Subcutaneous abdominal adipose tissue (tissue), 5 donors: ENCODE measurements at regions not wholly inside any gene's neighbourhood (a gene's known extent, or its start where the extent isn't known, plus 50 kb on each side); places are given as distances from the start of the nearest gene placed in this dataset.

Experiments used
- H3K27ac ChIP-seq: one replicate; pipeline ENCODE4 v1.7.0; 2013; ENCODE audit warnings: low read depth, mild to moderate bottlenecking, inconsistent platforms, low read length, moderate library complexity
- H3K27me3 ChIP-seq, 5 donors: one replicate each; pipeline ENCODE4 v1.7.0; 2013; ENCODE audit warnings: low read length in 5 of 5, inconsistent platforms in 1 of 5; ENCODE audit not compliant: control insufficient read depth in 5 of 5, insufficient read depth in 4 of 5
- H3K36me3 ChIP-seq, 5 donors: one replicate each; pipeline ENCODE4 v1.7.0; 2013; ENCODE audit warnings: low read length in 5 of 5; ENCODE audit not compliant: control insufficient read depth in 5 of 5, insufficient read depth in 5 of 5
- H3K4me1 ChIP-seq, 5 donors: one replicate each; pipeline ENCODE4 v1.7.0; 2013; ENCODE audit warnings: low read length in 5 of 5, mild to moderate bottlenecking in 3 of 5, moderate library complexity in 1 of 5; ENCODE audit not compliant: control insufficient read depth in 5 of 5, insufficient read depth in 5 of 5
- H3K4me3 ChIP-seq, 5 donors: one replicate each; pipeline ENCODE4 v1.7.0; 2013; ENCODE audit warnings: low read length in 5 of 5, low read depth in 1 of 5
- H3K9ac ChIP-seq, 5 donors: one replicate each; pipeline ENCODE4 v1.7.0; 2013; ENCODE audit warnings: low read length in 5 of 5, mild to moderate bottlenecking in 4 of 5, moderate library complexity in 3 of 5
- H3K9me3 ChIP-seq, 5 donors: one replicate each; pipeline ENCODE4 v1.7.0; 2013; ENCODE audit warnings: low read length in 5 of 5; ENCODE audit not compliant: control insufficient read depth in 5 of 5
- donor health status: healthy.
- donor health status: healthy.
- donor health status: healthy.
- donor health status: healthy.
- donor health status: healthy.

GRCh38 chr1:200354243-200354642 is 55.6 kb downstream of the ZNF281 start:
- no peaks in the 10 kb centered on the region for H3K27me3 ChIP-seq
- H3K36me3 ChIP-seq, result no peaks in the 10 kb centered on the region
- no peak overlapping the region for H3K27ac ChIP-seq
- H3K9ac ChIP-seq, result no peak overlapping the region
- no peaks in the 10 kb centered on the region for H3K9me3 ChIP-seq
- peaks cover 0 to 9% (median 5%) of the 10 kb centered on the region in 5 donors for H3K4me1 ChIP-seq
- H3K4me3 ChIP-seq, result no peak overlapping the region

GRCh38 chr1:200353232-200353631 is 56.6 kb downstream of the ZNF281 start:
- Histone ChIP-seq H3K9ac (no peak overlapping the region), H3K9me3 (no peaks in the 10 kb centered on the region), H3K27me3 (no peaks in the 10 kb centered on the region), H3K36me3 (no peaks in the 10 kb centered on the region), H3K4me3 (no peak overlapping the region), H3K27ac (no peak overlapping the region), H3K4me1 (peaks cover 0 to 9% (median 5%) of the 10 kb centered on the region in 5 donors)

DNA sequence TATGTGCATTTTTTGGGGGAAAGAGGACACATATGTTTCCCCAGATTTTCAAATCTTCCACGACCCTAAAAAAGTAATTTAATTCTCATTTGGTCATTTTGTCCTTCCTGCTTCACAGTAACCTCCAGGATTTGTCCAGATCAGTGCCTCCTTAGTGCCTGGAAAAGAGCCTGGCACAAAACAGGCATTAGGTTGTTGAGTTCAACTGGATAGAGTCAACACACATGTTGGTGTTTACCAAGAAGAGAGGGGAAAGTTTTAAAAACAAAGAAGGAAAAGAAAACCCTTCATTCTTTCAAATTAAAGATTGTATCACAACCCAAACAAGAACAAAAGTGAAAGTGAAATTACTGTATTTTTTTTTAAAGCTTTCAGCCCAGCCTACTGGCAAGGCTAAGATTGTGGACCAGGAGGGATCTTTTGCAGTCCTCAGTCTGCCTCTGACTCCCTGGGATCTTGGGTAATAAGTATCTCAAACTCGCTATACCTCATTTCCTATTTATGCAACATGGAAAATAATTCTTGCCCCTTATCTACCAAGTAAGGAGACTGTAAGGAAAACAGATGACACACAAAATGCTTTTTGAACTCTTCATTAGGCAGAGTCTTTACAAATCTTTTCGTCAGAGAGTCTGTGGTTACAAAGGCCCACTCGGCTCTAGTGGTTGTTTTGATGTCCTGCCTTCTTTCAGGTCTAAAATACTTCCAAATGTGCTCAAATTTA is 57.8 kb downstream of the ZNF281 start:
- Histone ChIP-seq H3K9ac (no peak overlapping the region), H3K4me3 (peak overlapping the region in 3 of 5 donors; percentile 11 to 27 (median 12)), H3K4me1 (peaks cover 0 to 9% (median 5%) of the 10 kb centered on the region in 5 donors), H3K27me3 (no peaks in the 10 kb centered on the region), H3K36me3 (no peaks in the 10 kb centered on the region), H3K27ac (no peak overlapping the region), H3K9me3 (no peaks in the 10 kb centered on the region)

DNA sequence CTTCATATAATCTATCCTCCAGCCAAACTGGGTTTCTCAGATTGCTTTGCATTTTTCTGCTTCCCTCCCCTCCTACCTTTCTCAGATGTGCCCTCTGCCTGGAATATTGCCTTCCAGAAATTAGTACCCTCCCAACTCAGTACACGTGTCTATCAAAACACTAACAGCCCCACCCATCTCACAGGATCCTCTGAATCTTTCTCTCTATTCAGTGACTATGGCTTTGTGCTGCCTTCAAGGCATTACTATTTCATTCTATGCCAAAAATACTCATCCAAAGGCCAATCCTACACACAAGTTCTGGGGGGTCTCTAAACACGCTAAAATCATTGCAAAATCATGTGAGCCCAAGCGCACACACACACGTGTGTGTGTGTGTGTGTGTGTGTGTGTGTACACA is 58.4 kb downstream of the ZNF281 start:
- H3K9me3 ChIP-seq, result no peaks in the 10 kb centered on the region

DNA sequence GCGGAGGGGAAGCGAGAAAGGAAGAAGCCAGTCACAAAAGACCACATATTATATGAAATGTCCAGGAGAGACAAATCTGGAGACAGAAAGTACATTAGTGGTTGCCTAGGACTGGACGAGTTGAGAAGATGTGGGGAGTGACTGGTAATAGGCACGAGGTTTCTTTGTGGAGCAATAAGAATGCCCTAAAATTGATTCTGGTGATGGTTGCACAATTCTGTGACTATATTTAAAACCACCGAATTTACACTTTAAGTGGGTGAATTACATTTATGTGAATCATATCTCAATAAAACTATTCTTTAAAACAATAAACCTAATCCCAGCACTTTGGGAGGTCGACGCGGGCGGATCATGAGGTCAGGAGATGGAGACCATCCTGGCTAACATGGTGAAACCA is 63.1 kb downstream of the ZNF281 start:
- Histone ChIP-seq H3K4me3 (no peak overlapping the region), H3K9ac (no peak overlapping the region), H3K27ac (no peak overlapping the region), H3K27me3 (no peaks in the 10 kb centered on the region), H3K4me1 (peaks cover 0 to 4% (median 0%) of the 10 kb centered on the region in 5 donors), H3K9me3 (no peaks in the 10 kb centered on the region), H3K36me3 (no peaks in the 10 kb centered on the region)

More for the DNA sequence above, 58.4 kb downstream of the ZNF281 start:
- Histone ChIP-seq H3K27me3 (no peaks in the 10 kb centered on the region), H3K36me3 (no peaks in the 10 kb centered on the region), H3K4me1 (peaks cover 0 to 9% (median 5%) of the 10 kb centered on the region in 5 donors), H3K4me3 (peak overlapping the region in 2 of 5 donors; percentile 12 to 27), H3K9ac (no peak overlapping the region), H3K27ac (no peak overlapping the region)

DNA sequence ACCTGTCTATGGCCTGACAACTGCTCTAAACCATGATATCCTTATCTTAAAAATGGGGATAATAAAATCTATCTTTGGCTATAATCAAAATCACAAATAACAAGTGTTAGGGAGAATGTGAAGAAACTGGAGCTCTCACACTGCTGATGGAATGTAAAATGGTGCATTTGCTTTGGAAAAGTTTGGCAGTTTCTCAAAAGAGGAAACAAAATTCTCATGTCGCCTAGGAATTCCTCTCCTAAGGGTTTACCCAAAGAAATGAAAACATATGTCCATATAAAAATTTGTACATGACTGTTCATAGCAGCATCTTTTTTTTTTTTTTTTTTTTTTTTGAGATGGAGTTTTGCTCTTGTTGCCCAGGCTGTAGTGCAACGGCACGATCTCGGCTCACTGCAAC is 64.3 kb downstream of the ZNF281 start:
- H3K27me3 ChIP-seq, result no peaks in the 10 kb centered on the region
- no peaks in the 10 kb centered on the region for H3K9me3 ChIP-seq
- no peak overlapping the region for H3K9ac ChIP-seq
- no peaks in the 10 kb centered on the region for H3K36me3 ChIP-seq
- H3K27ac ChIP-seq, result no peak overlapping the region
- no peak overlapping the region for H3K4me3 ChIP-seq
- H3K4me1 ChIP-seq, result no peaks in the 10 kb centered on the region

DNA sequence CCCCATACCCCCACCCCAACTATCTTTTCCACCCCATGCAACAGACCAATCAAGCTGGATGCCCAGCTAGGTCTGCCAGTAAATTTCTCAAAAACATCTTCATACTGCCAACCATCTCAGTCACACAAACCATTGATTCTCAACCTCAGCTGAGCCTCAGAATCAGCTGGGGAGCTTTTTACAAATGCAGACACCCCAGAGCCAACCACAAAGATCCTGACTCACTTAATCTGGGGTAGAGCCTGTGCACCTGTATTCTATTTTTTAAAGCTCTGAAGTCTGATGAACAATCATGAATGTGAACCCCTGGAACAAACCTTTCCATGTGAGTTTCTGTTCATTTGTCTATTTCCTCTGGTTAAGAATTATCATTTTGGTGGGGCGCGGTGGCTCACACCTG is 66.0 kb downstream of the ZNF281 start:
- Histone ChIP-seq H3K27me3 (no peaks in the 10 kb centered on the region), H3K36me3 (no peaks in the 10 kb centered on the region), H3K9ac (no peak overlapping the region), H3K4me1 (no peaks in the 10 kb centered on the region), H3K9me3 (no peaks in the 10 kb centered on the region), H3K4me3 (no peak overlapping the region), H3K27ac (no peak overlapping the region)

- H3K9ac ChIP-seq, result no peak overlapping the region
- H3K9me3 ChIP-seq, result no peaks in the 10 kb centered on the region
- H3K4me1 ChIP-seq, result peaks cover 0 to 2% (median 0%) of the 10 kb centered on the region in 5 donors
- no peaks in the 10 kb centered on the region for H3K36me3 ChIP-seq
- H3K27ac ChIP-seq, result no peak overlapping the region
- no peaks in the 10 kb centered on the region for H3K27me3 ChIP-seq
- no peak overlapping the region for H3K4me3 ChIP-seq
These were observed 67.1 kb downstream of the ZNF281 start for GRCh38 chr1:200342511-200343311.

- Histone ChIP-seq H3K9ac (no peak overlapping the region), H3K4me3 (no peak overlapping the region), H3K4me1 (peaks cover 0 to 13% (median 0%) of the 10 kb centered on the region in 5 donors), H3K27ac (no peak overlapping the region), H3K9me3 (no peaks in the 10 kb centered on the region), H3K27me3 (no peaks in the 10 kb centered on the region), H3K36me3 (no peaks in the 10 kb centered on the region)
These were observed 71.4 kb downstream of the ZNF281 start for GRCh38 chr1:200338451-200338850.

DNA sequence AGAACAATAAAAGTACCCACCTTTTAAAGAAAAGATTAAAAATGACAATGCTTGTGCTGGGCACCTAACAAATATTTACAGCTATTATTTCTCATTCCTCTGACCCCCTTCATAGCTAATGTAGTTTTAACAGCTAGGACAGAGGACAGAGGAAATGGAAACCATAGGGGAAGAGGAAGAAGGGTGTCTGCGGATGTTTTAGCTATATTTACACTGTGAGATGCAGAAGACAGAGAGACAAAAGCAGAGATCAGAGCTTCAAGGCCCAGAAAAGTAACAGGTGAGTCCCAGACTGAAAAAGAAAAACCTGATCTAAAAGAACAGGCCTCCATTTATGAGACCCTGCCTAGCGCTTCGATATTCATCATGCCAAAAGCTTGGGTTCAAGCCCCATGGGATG is 72.0 kb downstream of the ZNF281 start:
- peaks cover 0 to 13% (median 0%) of the 10 kb centered on the region in 5 donors for H3K4me1 ChIP-seq
- H3K4me3 ChIP-seq, result no peak overlapping the region
- H3K9ac ChIP-seq, result no peak overlapping the region
- H3K9me3 ChIP-seq, result no peaks in the 10 kb centered on the region
- no peak overlapping the region for H3K27ac ChIP-seq
- no peaks in the 10 kb centered on the region for H3K27me3 ChIP-seq
- no peaks in the 10 kb centered on the region for H3K36me3 ChIP-seq
